AG04449 (cell line): ENCODE measurements at regions not wholly inside any gene's neighbourhood (a gene's known extent, or its start where the extent isn't known, plus 50 kb on each side); places are given as distances from the start of the nearest gene placed in this dataset.

ENCODE experiments used
- CTCF ChIA-PET: fragments of 350-600 bp; formaldehyde crosslinking; extraction: SDS; loops from one replicate; lab custom pipeline; 2021; ENCODE audit warnings: antibody characterized with exemption; lab: Yijun Ruan, JAX
- POLR2A ChIA-PET: fragments of 400-600, 350-600 bp; formaldehyde crosslinking; extraction: SDS; loops from one replicate; lab custom pipeline; 2020; ENCODE audit warnings: antibody characterized with exemption, inconsistent platforms; lab: Yijun Ruan, JAX
- DNase-seq: peaks from one replicate; pipeline ENCODE4 v3.0.0-alpha.2; 2010; ENCODE audit warnings: low read depth, low spot score
- H3K4me3 ChIP-seq: 2 replicates; pipeline ENCODE4 v1.5.1; 2011; ENCODE audit warnings: low read depth, mild to moderate bottlenecking, control low read depth, low read length
- CTCF ChIP-seq: IDR thresholded peaks from one replicate; pipeline ENCODE4 v1.5.1; 2011; ENCODE audit warnings: mild to moderate bottlenecking, moderate library complexity, low read length, control low read depth, inconsistent platforms; ENCODE audit not compliant: insufficient read depth; ENCODE audit errors: missing control alignments

- no peak overlapping the region for H3K4me3 ChIP-seq
- no peak for TF ChIP-seq CTCF
- no peak for DNase-seq
- ChIA-PET POLR2A (no interaction called here), CTCF (no interaction called here)
Measured at GRCh38 chr15:60118626-60119025, 114.5 kb downstream of the FOXB1 start.

GRCh38 chr15:60119101-60119500, 115.0 kb downstream of the FOXB1 start:
- no peak overlapping the region for H3K4me3 ChIP-seq
- CTCF ChIA-PET: no interaction called here
- POLR2A ChIA-PET: no interaction called here
- DNase-seq: no peak
- TF ChIP-seq CTCF: no peak

GRCh38 chr15:60120100-60120499, 116.0 kb downstream of the FOXB1 start:
- no peak for TF ChIP-seq CTCF
- no peak overlapping the region for H3K4me3 ChIP-seq
- DNase-seq: no peak
- POLR2A ChIA-PET: no interaction called here
- CTCF ChIA-PET: no interaction called here

- CTCF ChIA-PET: no interaction called here
- no peak overlapping the region for H3K4me3 ChIP-seq
Measured at GRCh38 chr15:60121845-60122244, 117.7 kb downstream of the FOXB1 start.

GRCh38 chr15:60122691-60123090, 118.6 kb downstream of the FOXB1 start:
- CTCF ChIA-PET: no interaction called here
- no peak for DNase-seq
- TF ChIP-seq CTCF: no peak
- H3K4me3 ChIP-seq: no peak overlapping the region
- POLR2A ChIA-PET: no interaction called here

More at GRCh38 chr15:60121845-60122244, 117.7 kb downstream of the FOXB1 start:
- TF ChIP-seq CTCF: no peak
- POLR2A ChIA-PET: no interaction called here
- no peak for DNase-seq

- no peak overlapping the region for H3K4me3 ChIP-seq
- no peak for DNase-seq
- no peak for TF ChIP-seq CTCF
- POLR2A ChIA-PET: no interaction called here
- CTCF ChIA-PET: interaction anchor here (0.8 kb wide), 1 partner anchor 31 kb away, joined by 3 read pairs; no protein-coding TSS in a partner anchor
Measured at GRCh38 chr15:60124460-60125070, 120.5 kb downstream of the FOXB1 start.
